SK-N-SH (cell line): ENCODE measurements at regions not wholly inside any gene's neighbourhood (a gene's known extent, or its start where the extent isn't known, plus 50 kb on each side); places are given as distances from the start of the nearest gene placed in this dataset.

ENCODE experiments used
- YY1 ChIP-seq: IDR thresholded peaks from 2 replicates; pipeline ENCODE4 v1.4.0; 2012; ENCODE audit warnings: low read depth, mild to moderate bottlenecking
- TF ChIP-seq, protein P1 (sequence below): fragments of 200-600 bp; sonication (generic); IDR thresholded peaks from 2 replicates; pipeline ENCODE4 v1.6.1; 2017; ENCODE audit warnings: antibody characterized with exemption, mild to moderate bottlenecking, moderate library complexity

- TF ChIP-seq, protein P1, sequence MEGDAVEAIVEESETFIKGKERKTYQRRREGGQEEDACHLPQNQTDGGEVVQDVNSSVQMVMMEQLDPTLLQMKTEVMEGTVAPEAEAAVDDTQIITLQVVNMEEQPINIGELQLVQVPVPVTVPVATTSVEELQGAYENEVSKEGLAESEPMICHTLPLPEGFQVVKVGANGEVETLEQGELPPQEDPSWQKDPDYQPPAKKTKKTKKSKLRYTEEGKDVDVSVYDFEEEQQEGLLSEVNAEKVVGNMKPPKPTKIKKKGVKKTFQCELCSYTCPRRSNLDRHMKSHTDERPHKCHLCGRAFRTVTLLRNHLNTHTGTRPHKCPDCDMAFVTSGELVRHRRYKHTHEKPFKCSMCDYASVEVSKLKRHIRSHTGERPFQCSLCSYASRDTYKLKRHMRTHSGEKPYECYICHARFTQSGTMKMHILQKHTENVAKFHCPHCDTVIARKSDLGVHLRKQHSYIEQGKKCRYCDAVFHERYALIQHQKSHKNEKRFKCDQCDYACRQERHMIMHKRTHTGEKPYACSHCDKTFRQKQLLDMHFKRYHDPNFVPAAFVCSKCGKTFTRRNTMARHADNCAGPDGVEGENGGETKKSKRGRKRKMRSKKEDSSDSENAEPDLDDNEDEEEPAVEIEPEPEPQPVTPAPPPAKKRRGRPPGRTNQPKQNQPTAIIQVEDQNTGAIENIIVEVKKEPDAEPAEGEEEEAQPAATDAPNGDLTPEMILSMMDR = no peak
- no peak for TF ChIP-seq YY1
These were observed 404.2 kb upstream of the RNF32 start for GRCh38 chr7:156236181-156236889.
